Spleen (tissue), 7 donors: ENCODE measurements at regions not wholly inside any gene's neighbourhood (a gene's known extent, or its start where the extent isn't known, plus 50 kb on each side); places are given as distances from the start of the nearest gene placed in this dataset.

Experiments used
- POLR2A ChIP-seq, 3 donors: fragments of 450-650 bp; IDR thresholded peaks; one replicate each; pipeline ENCODE4 v1.5.1; 2017; ENCODE audit warnings: antibody characterized with exemption in 3 of 3, mild to moderate bottlenecking in 1 of 3
- POLR2AphosphoS5 ChIP-seq, 3 donors: sonication (generic); formaldehyde crosslinking; IDR thresholded peaks; one replicate each; pipeline ENCODE4 v1.5.1; 2017; ENCODE audit warnings: antibody characterized with exemption in 3 of 3
- TF ChIP-seq, protein P1 (sequence below), 11 experiments: fragments of 200-600 bp in 7 of 11; fragments of 450-650 bp in 4 of 11; sonication (generic) in 4 of 11; IDR thresholded peaks in 8 of 11; conservative IDR thresholded peaks in 3 of 11; 1 replicate in 7 of 11; 2 replicates in 4 of 11; pipeline versions ENCODE4 v1.4.0 to v1.8.0; 2016 to 2021; ENCODE audit warnings: antibody characterized with exemption in 11 of 11, inconsistent platforms in 4 of 11, mild to moderate bottlenecking in 1 of 11
- donor health status: DM: no; HTN: no; CAD: no; lungs with moderate emphysema.
- donor health status: DM: no; HTN: no; CAD: no.
- donor health status: DM: no; HTN: no; CAD: no.

DNA sequence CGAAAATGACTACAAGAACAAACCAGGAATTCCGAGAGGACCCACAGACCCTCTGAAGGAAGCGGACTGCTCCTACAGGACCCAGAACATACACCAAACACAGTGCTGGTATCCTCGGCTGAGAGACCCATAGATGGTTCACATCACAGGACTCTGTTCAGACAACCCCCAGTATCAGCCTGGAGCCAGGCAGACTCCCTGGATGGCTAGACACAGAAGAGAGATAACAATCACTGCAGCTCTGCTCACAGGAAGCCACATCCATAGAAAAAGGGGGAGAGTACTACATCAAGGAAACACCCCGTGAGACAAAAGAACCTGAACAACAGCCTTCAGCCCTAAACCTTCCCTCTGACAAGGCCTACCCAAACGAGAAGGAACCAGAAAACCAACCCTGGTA is 434.0 kb upstream of the NR5A2 start:
- TF ChIP-seq POLR2AphosphoS5 (IDR thresholded peaks at IDR 0.05) (no peak), POLR2A (IDR thresholded peaks at IDR 0.05) (no peak)
- TF ChIP-seq, protein P1, sequence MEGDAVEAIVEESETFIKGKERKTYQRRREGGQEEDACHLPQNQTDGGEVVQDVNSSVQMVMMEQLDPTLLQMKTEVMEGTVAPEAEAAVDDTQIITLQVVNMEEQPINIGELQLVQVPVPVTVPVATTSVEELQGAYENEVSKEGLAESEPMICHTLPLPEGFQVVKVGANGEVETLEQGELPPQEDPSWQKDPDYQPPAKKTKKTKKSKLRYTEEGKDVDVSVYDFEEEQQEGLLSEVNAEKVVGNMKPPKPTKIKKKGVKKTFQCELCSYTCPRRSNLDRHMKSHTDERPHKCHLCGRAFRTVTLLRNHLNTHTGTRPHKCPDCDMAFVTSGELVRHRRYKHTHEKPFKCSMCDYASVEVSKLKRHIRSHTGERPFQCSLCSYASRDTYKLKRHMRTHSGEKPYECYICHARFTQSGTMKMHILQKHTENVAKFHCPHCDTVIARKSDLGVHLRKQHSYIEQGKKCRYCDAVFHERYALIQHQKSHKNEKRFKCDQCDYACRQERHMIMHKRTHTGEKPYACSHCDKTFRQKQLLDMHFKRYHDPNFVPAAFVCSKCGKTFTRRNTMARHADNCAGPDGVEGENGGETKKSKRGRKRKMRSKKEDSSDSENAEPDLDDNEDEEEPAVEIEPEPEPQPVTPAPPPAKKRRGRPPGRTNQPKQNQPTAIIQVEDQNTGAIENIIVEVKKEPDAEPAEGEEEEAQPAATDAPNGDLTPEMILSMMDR (IDR thresholded peaks at IDR 0.05 in 8 of 11, conservative IDR thresholded peaks at IDR 0.05 in 3 of 11): no peak
